HEK293T (cell line): ENCODE measurements at regions not wholly inside any gene's neighbourhood (a gene's known extent, or its start where the extent isn't known, plus 50 kb on each side); places are given as distances from the start of the nearest gene placed in this dataset.

Experiments used
- ARNT ChIP-seq: fragments of 450-650 bp; IDR thresholded peaks from 2 replicates; pipeline ENCODE4 v1.6.1; 2017; ENCODE audit warnings: mild to moderate bottlenecking
- BHLHE40 ChIP-seq: fragments of 450-650 bp; IDR thresholded peaks from 2 replicates; pipeline ENCODE4 v1.6.1; 2016; ENCODE audit warnings: mild to moderate bottlenecking, moderate library complexity, borderline replicate concordance
- ELF4 ChIP-seq: fragments of 450-650 bp; IDR thresholded peaks from 2 replicates; pipeline ENCODE4 v1.6.1; 2017; ENCODE audit warnings: antibody characterized with exemption
- FOXA1 ChIP-seq: fragments of 450-650 bp; IDR thresholded peaks from 2 replicates; pipeline ENCODE4 v1.6.1; 2016; ENCODE audit warnings: mild to moderate bottlenecking
- FOXK2 ChIP-seq: fragments of 450-650 bp; IDR thresholded peaks from 2 replicates; pipeline ENCODE4 v1.6.1; 2016; ENCODE audit warnings: mild to moderate bottlenecking
- FOXM1 ChIP-seq: fragments of 450-650 bp; IDR thresholded peaks from 2 replicates; pipeline ENCODE4 v1.6.1; 2017; ENCODE audit warnings: mild to moderate bottlenecking, borderline replicate concordance
- L3MBTL2 ChIP-seq: fragments of 450-650 bp; conservative IDR thresholded peaks from 2 replicates; pipeline ENCODE4 v1.6.1; 2016; ENCODE audit warnings: mild to moderate bottlenecking
- NFRKB ChIP-seq: fragments of 450-650 bp; IDR thresholded peaks from 2 replicates; pipeline ENCODE4 v1.6.1; 2016; ENCODE audit warnings: mild to moderate bottlenecking, moderate library complexity
- SP1 ChIP-seq: fragments of 450-650 bp; IDR thresholded peaks from 2 replicates; pipeline ENCODE4 v1.6.1; 2017
- SUZ12 ChIP-seq: fragments of 450-650 bp; IDR thresholded peaks from 2 replicates; pipeline ENCODE4 v1.6.1; 2016; ENCODE audit warnings: mild to moderate bottlenecking
- TARDBP ChIP-seq: fragments of 450-650 bp; IDR thresholded peaks from 2 replicates; pipeline ENCODE4 v1.6.1; 2016
- TF ChIP-seq, protein P1 (sequence below): fragments of 450-650 bp; IDR thresholded peaks from 2 replicates; pipeline ENCODE4 v1.6.1; 2016

DNA sequence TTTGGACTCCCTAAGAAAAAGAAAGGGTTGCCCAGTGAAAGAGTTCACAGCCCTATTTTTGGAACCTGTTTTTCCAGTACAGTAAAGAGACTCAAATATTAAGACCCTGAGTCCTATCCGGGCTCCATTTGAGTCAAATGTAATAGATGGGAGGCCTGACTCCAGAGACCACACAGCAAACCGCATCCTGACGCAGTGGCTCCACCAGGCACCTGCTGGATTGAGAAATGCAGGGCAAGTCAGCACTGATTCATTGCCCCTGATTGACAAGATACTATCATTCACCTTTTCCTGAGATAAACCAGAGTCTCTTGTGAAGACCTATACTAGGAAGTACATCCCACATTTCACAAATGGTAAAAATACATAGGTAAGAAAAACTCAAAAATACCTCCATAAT lies 715.7 kb upstream of the SOX9 start:
- TF ChIP-seq TARDBP = no peak
- no peak for TF ChIP-seq ELF4
- no peak for TF ChIP-seq FOXM1
- no peak for TF ChIP-seq FOXK2
- TF ChIP-seq BHLHE40 = no peak
- no peak for TF ChIP-seq ARNT
- no peak for TF ChIP-seq SP1
- TF ChIP-seq L3MBTL2 = no peak
- no peak for TF ChIP-seq SUZ12
- no peak for TF ChIP-seq FOXA1
- TF ChIP-seq, protein P1, sequence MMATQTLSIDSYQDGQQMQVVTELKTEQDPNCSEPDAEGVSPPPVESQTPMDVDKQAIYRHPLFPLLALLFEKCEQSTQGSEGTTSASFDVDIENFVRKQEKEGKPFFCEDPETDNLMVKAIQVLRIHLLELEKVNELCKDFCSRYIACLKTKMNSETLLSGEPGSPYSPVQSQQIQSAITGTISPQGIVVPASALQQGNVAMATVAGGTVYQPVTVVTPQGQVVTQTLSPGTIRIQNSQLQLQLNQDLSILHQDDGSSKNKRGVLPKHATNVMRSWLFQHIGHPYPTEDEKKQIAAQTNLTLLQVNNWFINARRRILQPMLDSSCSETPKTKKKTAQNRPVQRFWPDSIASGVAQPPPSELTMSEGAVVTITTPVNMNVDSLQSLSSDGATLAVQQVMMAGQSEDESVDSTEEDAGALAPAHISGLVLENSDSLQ = no peak
- no peak for TF ChIP-seq NFRKB
